LNCaP clone FGC (cell line): ENCODE measurements at regions not wholly inside any gene's neighbourhood (a gene's known extent, or its start where the extent isn't known, plus 50 kb on each side); places are given as distances from the start of the nearest gene placed in this dataset.

ENCODE experiments used
- DNase-seq: peaks from one replicate; pipeline ENCODE4 v3.0.0-alpha.2; 2011; ENCODE audit warnings: low read depth
- H3K4me3 ChIP-seq: 2 replicates; pipeline ENCODE4 v1.5.1; 2011; ENCODE audit warnings: mild to moderate bottlenecking, low read depth, low read length, control low read depth
- TF ChIP-seq, protein P1 (sequence below): IDR thresholded peaks from 2 replicates; pipeline ENCODE4 v1.5.1; 2012; ENCODE audit warnings: mild to moderate bottlenecking; ENCODE audit not compliant: control insufficient read depth, insufficient read depth; ENCODE audit errors: extremely low read depth

DNA sequence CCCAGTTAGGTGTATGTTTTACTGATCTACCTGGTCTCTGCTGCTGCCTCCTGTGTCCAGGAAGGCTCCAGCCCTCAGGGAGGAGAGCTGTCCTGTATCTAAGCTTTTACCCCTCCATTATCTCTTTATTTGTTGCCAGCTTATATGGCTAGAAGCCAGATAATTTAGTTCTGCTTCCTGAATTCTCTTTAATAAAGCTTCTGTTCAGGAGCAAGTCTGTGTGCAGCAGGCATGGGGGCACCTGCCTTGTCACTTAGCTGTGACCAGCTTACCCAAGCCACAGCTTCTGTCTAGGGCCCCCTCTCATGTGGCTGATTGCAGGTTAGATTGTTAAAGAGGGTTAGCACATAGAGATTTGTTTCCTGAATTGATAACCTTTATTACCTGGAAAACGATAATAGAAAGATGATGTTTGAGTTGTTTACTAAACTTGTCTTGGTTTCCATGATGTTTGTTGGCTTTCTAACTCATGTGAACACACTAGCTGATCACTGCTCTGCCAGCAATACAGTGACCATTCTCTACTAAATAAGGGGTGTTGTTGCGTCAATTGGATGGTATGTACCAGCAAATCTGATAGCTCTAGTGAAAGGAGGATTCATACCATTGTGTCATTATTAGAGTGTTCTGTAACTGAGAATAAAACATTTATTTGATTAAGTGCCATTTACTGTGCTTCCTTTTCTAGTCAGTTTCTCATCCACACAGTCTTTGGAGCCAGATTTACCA is 189.8 kb upstream of the ANK2 start:
- no peak for DNase-seq
- TF ChIP-seq, protein P1, sequence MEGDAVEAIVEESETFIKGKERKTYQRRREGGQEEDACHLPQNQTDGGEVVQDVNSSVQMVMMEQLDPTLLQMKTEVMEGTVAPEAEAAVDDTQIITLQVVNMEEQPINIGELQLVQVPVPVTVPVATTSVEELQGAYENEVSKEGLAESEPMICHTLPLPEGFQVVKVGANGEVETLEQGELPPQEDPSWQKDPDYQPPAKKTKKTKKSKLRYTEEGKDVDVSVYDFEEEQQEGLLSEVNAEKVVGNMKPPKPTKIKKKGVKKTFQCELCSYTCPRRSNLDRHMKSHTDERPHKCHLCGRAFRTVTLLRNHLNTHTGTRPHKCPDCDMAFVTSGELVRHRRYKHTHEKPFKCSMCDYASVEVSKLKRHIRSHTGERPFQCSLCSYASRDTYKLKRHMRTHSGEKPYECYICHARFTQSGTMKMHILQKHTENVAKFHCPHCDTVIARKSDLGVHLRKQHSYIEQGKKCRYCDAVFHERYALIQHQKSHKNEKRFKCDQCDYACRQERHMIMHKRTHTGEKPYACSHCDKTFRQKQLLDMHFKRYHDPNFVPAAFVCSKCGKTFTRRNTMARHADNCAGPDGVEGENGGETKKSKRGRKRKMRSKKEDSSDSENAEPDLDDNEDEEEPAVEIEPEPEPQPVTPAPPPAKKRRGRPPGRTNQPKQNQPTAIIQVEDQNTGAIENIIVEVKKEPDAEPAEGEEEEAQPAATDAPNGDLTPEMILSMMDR: no peak
- no peak overlapping the region for H3K4me3 ChIP-seq

DNA sequence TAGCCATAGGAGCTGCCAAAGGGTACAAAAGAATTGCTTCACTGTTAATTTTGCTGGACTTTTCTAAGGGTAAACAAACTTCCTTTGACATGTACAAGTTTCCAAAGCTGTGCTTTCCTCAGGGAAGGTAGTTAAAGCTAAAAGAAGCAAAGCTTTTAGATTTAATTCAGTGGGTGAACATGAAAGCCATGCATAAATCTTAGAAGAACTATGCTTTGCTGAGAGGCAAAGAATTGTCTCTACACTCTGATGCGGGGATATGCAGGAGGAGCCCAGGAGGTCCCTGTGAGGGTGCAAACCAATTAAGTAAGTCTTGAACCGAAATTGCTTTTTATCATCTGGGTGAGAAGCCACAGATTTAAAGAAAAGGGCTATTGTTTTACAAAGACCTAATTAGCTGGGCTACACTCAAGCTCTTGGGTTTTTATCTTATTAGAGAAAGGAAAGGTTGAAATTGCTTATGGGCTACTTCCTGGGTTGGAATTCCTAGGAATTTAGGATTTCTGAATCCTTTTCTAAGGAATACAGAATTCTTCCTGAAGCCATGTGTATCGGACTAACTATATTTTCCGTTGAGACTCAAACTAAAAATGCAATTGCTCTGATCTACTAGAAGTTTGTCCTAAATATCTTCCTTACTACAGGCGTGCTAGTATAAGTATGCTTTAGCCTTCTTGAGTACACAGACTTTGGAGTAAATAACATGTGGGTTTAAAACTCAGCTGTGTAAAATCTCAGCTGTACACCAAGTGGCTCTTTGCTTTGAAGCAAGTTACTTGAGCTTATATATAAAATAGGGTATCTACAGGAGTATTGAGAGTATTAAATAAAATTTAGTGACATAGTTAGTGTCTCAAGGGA is 188.4 kb upstream of the ANK2 start:
- no peak for DNase-seq
- TF ChIP-seq, protein P1: no peak
- H3K4me3 ChIP-seq: no peak overlapping the region

DNA sequence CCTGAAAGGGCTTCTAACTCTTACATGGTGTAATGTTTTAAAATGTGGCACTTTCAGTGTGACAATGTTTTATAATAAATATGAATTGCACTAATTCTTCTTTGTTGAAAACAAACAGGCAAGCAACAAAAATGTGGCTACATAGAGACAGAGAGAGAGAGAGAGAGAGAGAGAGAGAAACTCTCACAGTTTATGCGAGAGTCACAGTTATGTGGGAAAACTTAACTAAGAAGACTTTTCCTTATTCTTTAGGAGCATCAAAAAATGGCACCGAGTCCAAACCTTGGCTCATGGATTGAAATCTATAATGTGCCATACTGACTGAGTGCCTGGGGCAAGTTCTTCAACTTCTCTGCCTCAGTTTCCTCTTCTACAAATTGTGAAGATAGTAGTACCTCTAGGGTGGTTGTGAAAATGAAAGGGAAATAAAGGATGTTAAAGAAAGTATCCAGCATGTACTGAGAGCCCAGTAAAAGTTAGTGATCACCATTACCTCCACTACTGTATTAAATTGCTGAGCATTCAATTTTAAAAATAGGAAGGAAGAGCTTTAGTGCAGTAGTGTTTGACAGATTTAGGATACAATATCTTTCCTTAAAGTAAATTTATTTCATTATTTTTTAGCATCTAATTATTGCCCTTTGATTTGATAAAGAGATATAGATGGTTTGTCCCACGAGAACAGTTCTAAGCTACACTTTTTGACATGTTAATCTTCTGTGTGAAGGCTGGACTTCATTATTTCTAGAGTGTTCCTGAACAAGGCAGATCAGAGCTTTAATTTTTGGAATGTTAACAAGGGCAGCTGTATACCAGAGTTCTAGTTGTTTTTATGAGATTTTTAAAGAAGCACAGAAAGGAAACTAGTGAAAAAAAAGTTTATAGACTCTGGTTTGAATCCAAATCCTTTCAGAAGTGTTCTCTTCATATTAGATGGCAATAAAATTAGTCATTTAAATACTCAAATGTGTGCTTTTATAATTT is 187.5 kb upstream of the ANK2 start:
- TF ChIP-seq, protein P1: no peak
- DNase-seq: no peak
- no peak overlapping the region for H3K4me3 ChIP-seq

DNA sequence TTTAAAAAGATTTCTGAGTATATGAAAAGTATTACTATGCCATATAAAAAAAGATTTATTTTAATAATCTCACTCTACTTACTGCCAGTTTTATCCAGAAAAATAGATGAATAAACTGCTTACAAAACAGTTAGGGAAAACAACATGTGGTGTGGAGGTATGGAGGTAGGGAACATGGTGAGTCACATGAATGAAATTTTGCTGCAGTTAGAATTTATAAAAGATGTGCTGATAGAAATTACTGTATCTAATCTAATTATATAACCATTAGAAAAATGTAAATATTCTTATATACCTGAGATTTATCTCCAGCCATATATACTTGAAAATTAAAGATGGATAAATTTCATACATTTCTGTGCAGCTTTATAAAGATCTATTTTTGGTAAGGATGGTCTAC is 184.0 kb upstream of the ANK2 start:
- no peak overlapping the region for H3K4me3 ChIP-seq
- DNase-seq: no peak
- TF ChIP-seq, protein P1: no peak

DNA sequence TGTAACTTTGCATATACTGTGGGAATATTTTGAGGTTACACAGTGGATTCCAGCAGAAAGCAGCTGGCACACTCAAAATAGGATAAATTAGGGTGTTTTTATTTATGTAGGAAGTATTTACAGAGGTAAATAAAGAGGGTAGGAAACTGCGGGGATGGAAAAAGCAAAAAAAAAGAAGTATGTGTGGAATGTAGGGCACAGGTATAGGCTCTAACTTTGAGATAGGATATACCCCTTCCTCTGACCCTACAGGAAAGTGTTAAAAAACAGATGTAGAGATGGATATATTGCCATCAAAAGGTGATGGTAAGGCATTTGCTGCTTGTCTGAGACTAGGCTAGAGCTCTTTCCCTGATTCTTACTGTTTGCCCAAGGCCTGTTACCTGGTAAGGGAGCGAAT is 173.1 kb upstream of the ANK2 start:
- TF ChIP-seq, protein P1: no peak
- H3K4me3 ChIP-seq: no peak overlapping the region
- DNase-seq: no peak

DNA sequence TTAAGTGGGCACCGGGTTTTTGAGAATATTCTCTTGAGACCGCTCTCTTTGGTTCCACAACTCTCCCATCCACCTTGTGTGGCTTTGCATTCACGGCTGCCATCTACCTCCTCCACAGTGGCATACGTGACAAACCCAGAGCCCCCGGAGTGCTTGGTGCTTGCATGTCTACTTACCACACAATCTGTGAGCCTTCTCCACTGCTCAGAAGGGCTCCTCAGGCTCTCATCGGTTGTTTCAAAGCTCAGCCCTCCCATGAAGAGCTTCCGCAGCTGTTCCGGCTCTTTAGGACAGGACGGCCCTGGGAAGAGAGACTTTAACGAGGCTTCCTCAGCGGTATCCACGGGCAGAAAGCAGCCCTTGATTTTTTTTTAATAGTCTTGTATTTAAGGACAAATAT is 167.6 kb upstream of the ANK2 start:
- TF ChIP-seq, protein P1: no peak
- no peak for DNase-seq
- H3K4me3 ChIP-seq: no peak overlapping the region
